ENCODE measurements at regions not wholly inside any gene's neighbourhood (a gene's known extent, or its start where the extent isn't known, plus 50 kb on each side); places are given as distances from the start of the nearest gene placed in this dataset.

- no peak for TF ChIP-seq CTCF (IDR thresholded peaks at IDR 0.05; ENCODE audit: insufficient read depth, low read length)
- no peak for DNase-seq (ENCODE audit: low read depth)
- no peak overlapping the region for H3K4me3 ChIP-seq (ENCODE audit: low read depth, low read length)
Observed at GRCh38 chr6:169881976-169882375, 130.6 kb downstream of the ERMARD start.

DNA sequence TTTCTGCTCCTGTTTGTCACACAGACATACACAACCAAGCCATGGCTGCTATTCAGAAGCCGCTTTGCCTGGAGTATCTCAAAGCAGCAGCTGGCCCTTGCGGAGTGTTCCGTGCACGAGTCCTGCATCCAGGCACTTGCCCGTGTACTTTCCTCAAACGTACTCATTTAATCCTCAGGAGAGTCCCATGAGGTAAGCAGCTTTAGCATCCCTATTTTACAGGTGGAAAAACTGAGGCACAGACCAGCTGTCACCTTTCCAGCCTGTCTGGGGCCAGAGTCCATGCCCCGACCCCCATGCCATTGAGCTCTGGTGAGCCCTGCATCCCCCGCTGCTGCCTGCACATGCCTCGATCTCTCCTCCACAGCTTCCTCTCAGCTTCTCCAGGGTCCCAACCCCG lies 130.0 kb downstream of the ERMARD start:
- DNase-seq (ENCODE audit: low read depth): no peak
- no peak for TF ChIP-seq CTCF (IDR thresholded peaks at IDR 0.05; ENCODE audit: insufficient read depth, low read length)

GRCh38 chr6:169880516-169880915 lies 129.1 kb downstream of the ERMARD start:
- TF ChIP-seq CTCF (IDR thresholded peaks at IDR 0.05; ENCODE audit: insufficient read depth, low read length): no peak
- DNase-seq (ENCODE audit: low read depth): no peak
- no peak overlapping the region for H3K4me3 ChIP-seq (ENCODE audit: low read depth, low read length)

More for the DNA sequence above, 130.0 kb downstream of the ERMARD start:
- no peak overlapping the region for H3K4me3 ChIP-seq (ENCODE audit: low read depth, low read length)

- DNase-seq (ENCODE audit: low read depth): no peak
- no peak overlapping the region for H3K4me3 ChIP-seq (ENCODE audit: low read depth, low read length)
- no peak for TF ChIP-seq CTCF (IDR thresholded peaks at IDR 0.05; ENCODE audit: insufficient read depth, low read length)
Observed at GRCh38 chr6:169869301-169869700, 117.9 kb downstream of the ERMARD start.

GRCh38 chr6:169868458-169868857 lies 117.0 kb downstream of the ERMARD start:
- TF ChIP-seq CTCF (IDR thresholded peaks at IDR 0.05; ENCODE audit: insufficient read depth, low read length): no peak
- H3K4me3 ChIP-seq (ENCODE audit: low read depth, low read length): no peak overlapping the region
- DNase-seq (ENCODE audit: low read depth): no peak

- no peak for TF ChIP-seq CTCF (IDR thresholded peaks at IDR 0.05; ENCODE audit: insufficient read depth, low read length)
- H3K4me3 ChIP-seq (ENCODE audit: low read depth, low read length): no peak overlapping the region
- no peak for DNase-seq (ENCODE audit: low read depth)
Observed at GRCh38 chr6:169867751-169868191, 116.3 kb downstream of the ERMARD start.
